NCI-H128 (cell line): ENCODE measurements at regions not wholly inside any gene's neighbourhood (a gene's known extent, or its start where the extent isn't known, plus 50 kb on each side); places are given as distances from the start of the nearest gene placed in this dataset.
A peak's percentile ranks its signal among the peaks of the same experiment; 100 is the strongest.
"Not testable (repeated sequence)": the region's sequence is repeated elsewhere in the genome, so short reads cannot be mapped to it uniquely, and the experiment has no call there.

Experiments used
- DNase-seq: peaks from one replicate; lab custom pipeline; 2025; ENCODE audit not compliant: unreplicated experiment; lab: John Stamatoyannopoulos, UW

GRCh38 chr3:3902161-3902560 is 102.9 kb downstream of the LRRN1 start:
- DNase-seq, result no peak

- DNase-seq, result no peak
Measured at GRCh38 chr3:3906171-3906570, 106.9 kb downstream of the LRRN1 start.

- no peak for DNase-seq
Measured at GRCh38 chr3:3907023-3907422, 107.8 kb downstream of the LRRN1 start.

GRCh38 chr3:3918763-3919162 is 119.5 kb downstream of the LRRN1 start:
- no peak for DNase-seq

GRCh38 chr3:3919316-3919715 is 120.1 kb downstream of the LRRN1 start:
- no peak for DNase-seq

- no peak for DNase-seq
Measured at GRCh38 chr3:3923619-3924018, 124.4 kb downstream of the LRRN1 start.

- no peak for DNase-seq
Measured at GRCh38 chr3:3927198-3927597, 128.0 kb downstream of the LRRN1 start.

- DNase-seq, result no peak
Measured at GRCh38 chr3:3927965-3928364, 128.7 kb downstream of the LRRN1 start.

GRCh38 chr3:3941380-3941779 is 142.1 kb downstream of the LRRN1 start:
- DNase-seq, result not testable (repeated sequence)

- no peak for DNase-seq
Measured at GRCh38 chr3:3951071-3951470, 151.8 kb downstream of the LRRN1 start.

- no peak for DNase-seq
Measured at GRCh38 chr3:3951501-3951900, 152.3 kb downstream of the LRRN1 start.

GRCh38 chr3:3962867-3963266 is 163.6 kb downstream of the LRRN1 start:
- DNase-seq, result not testable (repeated sequence)

GRCh38 chr3:3984053-3984452 is 184.8 kb downstream of the LRRN1 start:
- no peak for DNase-seq

GRCh38 chr3:3991598-3991997 is 192.4 kb downstream of the LRRN1 start:
- DNase-seq, result no peak

GRCh38 chr3:3992312-3992874 is 193.2 kb downstream of the LRRN1 start:
- no peak for DNase-seq

GRCh38 chr3:3998140-3998922 is 199.1 kb downstream of the LRRN1 start:
- peak; percentile 2 for DNase-seq

- not testable (repeated sequence) for DNase-seq
Measured at GRCh38 chr3:3999340-3999739, 200.1 kb downstream of the LRRN1 start.

GRCh38 chr3:4001976-4002375 is 202.7 kb downstream of the LRRN1 start:
- no peak for DNase-seq

GRCh38 chr3:4006288-4006687 is 207.1 kb downstream of the LRRN1 start:
- no peak for DNase-seq

GRCh38 chr3:4008205-4008604 is 209.0 kb downstream of the LRRN1 start:
- DNase-seq, result no peak

GRCh38 chr3:4011166-4011565 is 211.9 kb downstream of the LRRN1 start:
- no peak for DNase-seq

GRCh38 chr3:4015426-4015825 is 216.2 kb downstream of the LRRN1 start:
- DNase-seq, result no peak

GRCh38 chr3:4019501-4019900 is 220.3 kb downstream of the LRRN1 start:
- no peak for DNase-seq
